ACC112 (cell line): ENCODE measurements at regions not wholly inside any gene's neighbourhood (a gene's known extent, or its start where the extent isn't known, plus 50 kb on each side); places are given as distances from the start of the nearest gene placed in this dataset.

ENCODE experiments used
- H2AFZ ChIP-seq: fragments of 200-600 bp; sonication (generic); one replicate; pipeline ENCODE4 v1.6.0; 2017; ENCODE audit warnings: antibody characterized with exemption, low read length; ENCODE audit not compliant: unreplicated experiment
- H3K27ac ChIP-seq: fragments of 200-600 bp; sonication (generic); 2 replicates; pipeline ENCODE4 v1.5.1; 2014; ENCODE audit warnings: low read depth, mild to moderate bottlenecking, antibody characterized with exemption, low read length, moderate library complexity
- H3K27me3 ChIP-seq: fragments of 200-600 bp; sonication (generic); 2 replicates; pipeline ENCODE4 v1.6.1; 2014; ENCODE audit warnings: mild to moderate bottlenecking, antibody characterized with exemption, low read length, moderate library complexity, mixed read lengths; ENCODE audit not compliant: insufficient read depth
- H3K36me3 ChIP-seq: fragments of 200-600 bp; sonication (generic); 2 replicates; pipeline ENCODE4 v1.6.1; 2016; ENCODE audit warnings: mild to moderate bottlenecking, antibody characterized with exemption, low read length, moderate library complexity, mixed read lengths; ENCODE audit not compliant: insufficient read depth
- H3K4me1 ChIP-seq: fragments of 200-600 bp; sonication (generic); one replicate; pipeline ENCODE4 v1.6.1; 2016; ENCODE audit warnings: low read length, mixed read lengths; ENCODE audit not compliant: insufficient read depth, unreplicated experiment, control insufficient read depth
- H3K4me3 ChIP-seq: fragments of 200-600 bp; sonication (generic); 2 replicates; pipeline ENCODE4 v1.5.1; 2014; ENCODE audit warnings: mild to moderate bottlenecking, low read depth, low read length
- H3K79me2 ChIP-seq: fragments of 200-600 bp; sonication (generic); one replicate; pipeline ENCODE4 v1.6.0; 2016; ENCODE audit warnings: low read length; ENCODE audit not compliant: control insufficient read depth, unreplicated experiment, insufficient read depth

DNA sequence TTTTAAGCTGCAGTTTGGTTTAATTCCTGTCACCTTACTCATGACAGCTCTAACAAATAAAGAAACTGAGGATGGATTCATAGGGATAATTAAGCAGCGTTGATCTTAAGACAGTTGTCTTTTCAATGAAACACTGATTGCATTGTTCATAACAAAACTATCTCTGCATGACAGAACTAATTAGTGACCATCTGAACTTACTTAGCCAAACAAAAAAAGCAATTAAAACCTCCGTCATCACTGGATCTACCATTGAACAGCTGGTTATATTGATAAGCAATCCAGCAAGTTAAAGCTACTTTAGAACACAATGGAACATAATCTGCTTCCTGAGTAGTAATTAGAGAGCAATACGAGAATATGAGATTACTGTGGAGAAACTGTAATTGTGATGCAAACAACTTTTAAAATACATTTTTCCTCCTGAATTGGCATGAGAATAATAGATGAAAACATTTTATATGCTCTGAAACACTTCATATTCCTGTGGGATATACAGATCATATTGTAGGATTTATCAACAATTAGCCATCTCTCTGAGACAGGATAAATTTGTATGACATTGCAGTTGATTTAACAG lies 2576.8 kb downstream of the PCDH7 start:
- no peaks in the 10 kb centered on the region for H3K79me2 ChIP-seq
- H3K27me3 ChIP-seq = no peaks in the 10 kb centered on the region

DNA sequence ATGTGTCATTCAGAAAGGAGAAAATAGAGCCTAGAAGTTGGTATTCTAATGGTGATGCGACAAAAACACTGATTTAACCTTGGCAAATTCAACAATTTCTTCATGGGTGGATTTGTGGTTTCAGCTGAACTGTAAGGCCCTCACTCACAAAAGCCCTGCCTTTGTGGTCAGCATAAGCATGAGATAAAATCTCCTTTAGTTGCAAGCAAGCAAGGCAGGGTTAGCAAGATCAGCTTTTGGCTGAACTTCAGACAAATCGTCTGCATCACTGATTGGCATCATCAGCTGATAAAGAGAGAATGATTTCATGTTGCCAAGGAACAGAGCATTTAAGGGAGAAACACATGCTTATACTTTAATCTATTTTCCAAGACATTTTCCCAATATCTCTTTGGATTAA lies 2582.2 kb downstream of the PCDH7 start:
- Histone ChIP-seq H3K4me1 (no peaks in the 10 kb centered on the region), H3K27me3 (no peaks in the 10 kb centered on the region), H3K27ac (no peak overlapping the region), H3K36me3 (no peaks in the 10 kb centered on the region), H3K79me2 (no peaks in the 10 kb centered on the region), H3K4me3 (no peak overlapping the region), H2AFZ (no peak overlapping the region)

More for the DNA sequence above, 2576.8 kb downstream of the PCDH7 start:
- Histone ChIP-seq H3K4me1 (no peaks in the 10 kb centered on the region), H3K4me3 (no peak overlapping the region), H3K36me3 (no peaks in the 10 kb centered on the region), H3K27ac (no peak overlapping the region), H2AFZ (no peak overlapping the region)

DNA sequence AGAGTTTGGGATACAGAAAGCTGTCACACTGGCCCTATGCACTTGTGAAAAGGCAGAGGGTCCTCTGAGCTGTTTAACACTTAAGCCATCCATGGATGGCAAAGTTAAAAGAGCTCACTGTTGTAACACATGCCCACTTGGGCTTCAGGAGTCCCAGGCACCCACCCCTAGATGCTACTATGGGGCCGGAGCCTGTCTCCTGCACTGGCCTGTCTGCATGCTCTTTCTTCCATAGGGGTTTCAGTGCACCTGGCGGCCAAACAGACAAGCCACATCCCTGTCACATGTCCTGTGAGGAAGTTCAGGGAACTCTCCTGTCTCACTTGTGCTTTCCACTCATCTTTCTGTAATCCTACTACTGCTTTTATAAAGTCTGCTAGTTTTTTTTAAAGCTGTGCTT lies 2586.0 kb downstream of the PCDH7 start:
- Histone ChIP-seq H3K36me3 (no peaks in the 10 kb centered on the region), H3K4me3 (no peak overlapping the region), H2AFZ (no peak overlapping the region), H3K27me3 (no peaks in the 10 kb centered on the region), H3K79me2 (no peaks in the 10 kb centered on the region), H3K4me1 (no peaks in the 10 kb centered on the region), H3K27ac (no peak overlapping the region)

DNA sequence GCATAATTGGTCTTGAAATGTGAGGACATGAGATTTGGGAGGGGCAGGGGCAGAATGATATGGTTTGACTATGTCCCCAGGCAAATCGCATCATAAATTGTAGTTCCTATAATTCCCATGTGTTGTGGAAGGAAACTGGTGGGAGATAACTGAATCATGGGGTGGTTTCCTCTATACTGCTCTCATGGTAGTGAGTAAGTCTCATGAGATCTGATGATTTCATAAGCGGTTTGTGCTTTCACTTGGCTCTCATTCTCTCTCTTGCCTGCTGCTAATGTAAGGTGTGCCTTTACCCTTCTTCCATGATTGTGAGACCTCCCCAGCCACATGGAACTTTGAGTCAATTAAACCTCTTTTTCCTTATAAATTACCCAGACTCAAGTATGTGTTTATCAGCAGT lies 2595.9 kb downstream of the PCDH7 start:
- Histone ChIP-seq H3K27me3 (no peaks in the 10 kb centered on the region), H3K79me2 (no peaks in the 10 kb centered on the region), H3K27ac (no peak overlapping the region), H3K36me3 (no peaks in the 10 kb centered on the region), H3K4me1 (no peaks in the 10 kb centered on the region), H3K4me3 (no peak overlapping the region), H2AFZ (no peak overlapping the region)

DNA sequence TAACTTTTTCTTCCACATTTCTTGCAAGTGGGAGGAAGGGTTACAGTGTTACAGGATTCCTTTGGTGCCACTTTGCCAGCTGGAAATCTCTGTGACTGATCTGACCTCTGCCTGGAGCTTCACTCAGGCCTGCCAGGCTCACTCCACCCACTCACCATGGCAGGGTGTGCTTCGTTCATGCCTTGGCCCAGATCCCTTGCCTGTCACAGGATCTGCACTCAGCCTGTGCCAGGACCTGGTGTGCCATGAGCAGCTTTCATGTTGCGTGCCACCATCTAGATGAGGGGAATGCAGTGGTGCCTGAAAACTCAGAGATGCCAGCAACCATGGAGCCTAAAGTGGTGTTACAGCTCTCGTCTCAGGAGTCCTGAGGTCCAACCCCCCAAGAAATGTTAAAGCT lies 2596.4 kb downstream of the PCDH7 start:
- no peak overlapping the region for H3K27ac ChIP-seq
- no peaks in the 10 kb centered on the region for H3K36me3 ChIP-seq
- no peak overlapping the region for H2AFZ ChIP-seq
- no peaks in the 10 kb centered on the region for H3K27me3 ChIP-seq
- H3K4me1 ChIP-seq = no peaks in the 10 kb centered on the region
- no peak overlapping the region for H3K4me3 ChIP-seq
- H3K79me2 ChIP-seq = no peaks in the 10 kb centered on the region

DNA sequence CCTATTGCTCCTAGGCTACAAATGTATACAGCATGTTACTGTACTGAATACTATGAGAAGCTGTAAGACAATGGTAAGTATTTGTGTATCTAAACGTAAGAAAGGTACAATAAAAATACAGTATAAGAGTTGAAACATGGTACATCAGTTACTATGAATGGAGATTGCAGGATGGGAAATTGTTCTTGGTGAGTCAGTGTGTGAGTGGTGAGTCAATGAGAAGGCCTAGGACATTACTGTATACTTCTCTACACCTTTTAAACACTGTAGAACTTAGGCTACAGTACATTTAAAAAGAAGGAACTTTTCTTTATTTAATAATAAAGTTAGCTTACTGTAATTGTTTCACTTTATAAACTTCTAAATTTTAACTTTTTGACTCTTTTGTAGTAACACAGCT lies 2603.2 kb downstream of the PCDH7 start:
- H3K27me3 ChIP-seq = no peaks in the 10 kb centered on the region
- no peaks in the 10 kb centered on the region for H3K79me2 ChIP-seq
- H3K36me3 ChIP-seq = no peaks in the 10 kb centered on the region
- no peak overlapping the region for H2AFZ ChIP-seq
- H3K27ac ChIP-seq = no peak overlapping the region
- H3K4me1 ChIP-seq = no peaks in the 10 kb centered on the region
- H3K4me3 ChIP-seq = no peak overlapping the region

DNA sequence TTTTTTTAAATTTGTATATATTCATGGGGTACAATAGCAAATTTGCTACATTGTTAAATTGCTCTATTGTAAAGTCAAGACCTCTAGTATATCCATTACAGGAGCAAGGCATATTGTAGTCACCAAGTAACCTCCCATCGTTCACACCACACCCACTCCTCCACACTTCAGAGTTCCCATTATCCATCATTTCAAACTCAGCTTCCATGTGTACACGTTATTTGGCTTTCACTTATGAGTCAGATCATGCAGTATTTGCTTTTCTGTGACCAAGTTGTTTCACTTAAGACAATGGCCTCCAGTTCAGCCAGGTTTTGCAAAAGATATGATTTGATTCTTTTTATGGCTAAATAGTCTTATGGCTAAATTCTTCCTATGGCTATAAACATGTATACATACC lies 2614.2 kb downstream of the PCDH7 start:
- H3K27me3 ChIP-seq = no peaks in the 10 kb centered on the region
- H3K27ac ChIP-seq = no peak overlapping the region
- H3K4me1 ChIP-seq = no peaks in the 10 kb centered on the region
- no peaks in the 10 kb centered on the region for H3K36me3 ChIP-seq
- no peaks in the 10 kb centered on the region for H3K79me2 ChIP-seq
- H3K4me3 ChIP-seq = no peak overlapping the region
- H2AFZ ChIP-seq = no peak overlapping the region

DNA sequence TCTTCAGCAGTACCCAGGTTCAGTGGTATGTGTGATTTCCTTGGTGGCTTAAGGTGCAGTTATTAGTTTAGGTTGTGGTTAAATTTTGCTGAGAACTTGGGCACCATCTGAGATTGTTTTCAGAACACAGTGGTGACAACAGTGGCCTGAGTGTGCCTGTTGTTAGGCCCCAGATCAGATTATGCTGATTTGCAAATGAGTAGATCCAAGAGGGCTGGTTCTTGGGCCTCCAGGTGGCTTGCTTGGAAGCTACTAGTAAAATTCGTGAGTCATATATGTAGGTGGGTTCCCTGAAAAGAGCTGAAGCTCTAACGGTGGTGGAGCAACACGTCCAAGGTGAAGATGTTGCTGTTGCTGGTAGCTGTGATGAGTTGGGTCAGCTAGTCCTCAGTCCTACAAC lies 2619.6 kb downstream of the PCDH7 start:
- Histone ChIP-seq H2AFZ (no peak overlapping the region), H3K4me3 (no peak overlapping the region), H3K79me2 (no peaks in the 10 kb centered on the region), H3K4me1 (no peaks in the 10 kb centered on the region), H3K27ac (no peak overlapping the region), H3K36me3 (no peaks in the 10 kb centered on the region), H3K27me3 (no peaks in the 10 kb centered on the region)

DNA sequence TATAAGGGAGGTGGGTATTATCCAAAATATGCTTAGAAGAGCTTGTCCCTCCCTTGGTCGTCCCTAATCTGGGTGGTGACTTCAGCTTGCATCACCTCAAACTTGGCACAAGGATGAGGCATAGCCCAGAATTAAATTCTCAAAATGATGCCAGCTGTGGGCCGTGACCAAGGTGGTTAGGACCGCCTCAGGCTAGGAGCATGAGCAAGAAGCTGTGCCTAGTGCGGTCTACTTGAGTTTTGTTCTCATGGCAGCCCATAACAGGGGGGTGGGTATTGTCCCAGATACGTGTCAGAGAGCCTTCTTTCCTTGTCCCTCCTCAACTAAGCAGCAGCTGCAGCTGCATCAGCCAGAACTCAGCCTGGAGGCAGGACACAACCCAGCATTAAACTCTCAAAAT lies 2620.0 kb downstream of the PCDH7 start:
- no peak overlapping the region for H3K27ac ChIP-seq
- no peaks in the 10 kb centered on the region for H3K4me1 ChIP-seq
- H3K79me2 ChIP-seq = no peaks in the 10 kb centered on the region
- no peaks in the 10 kb centered on the region for H3K36me3 ChIP-seq
- H3K4me3 ChIP-seq = no peak overlapping the region
- no peaks in the 10 kb centered on the region for H3K27me3 ChIP-seq
- no peak overlapping the region for H2AFZ ChIP-seq

DNA sequence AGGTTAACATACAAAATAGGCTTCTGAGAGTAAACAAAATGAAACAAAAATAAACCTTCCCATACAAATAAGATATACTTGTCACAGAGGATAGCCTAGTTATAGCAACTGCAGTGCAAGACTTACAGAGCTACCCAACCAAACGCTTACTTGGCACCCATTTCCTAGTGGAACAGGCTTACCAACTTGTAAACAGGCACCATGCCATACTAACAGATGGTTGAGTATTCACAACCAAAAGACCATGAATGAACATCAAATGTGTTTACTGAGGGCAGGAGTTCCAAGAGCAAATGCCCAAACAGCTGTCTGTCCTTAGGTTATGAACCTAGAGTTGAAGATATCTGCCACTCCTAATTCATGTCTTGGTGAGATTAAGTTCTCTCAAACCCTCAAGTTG lies 2629.2 kb downstream of the PCDH7 start:
- Histone ChIP-seq H3K27ac (no peak overlapping the region), H3K79me2 (no peaks in the 10 kb centered on the region), H2AFZ (no peak overlapping the region)

DNA sequence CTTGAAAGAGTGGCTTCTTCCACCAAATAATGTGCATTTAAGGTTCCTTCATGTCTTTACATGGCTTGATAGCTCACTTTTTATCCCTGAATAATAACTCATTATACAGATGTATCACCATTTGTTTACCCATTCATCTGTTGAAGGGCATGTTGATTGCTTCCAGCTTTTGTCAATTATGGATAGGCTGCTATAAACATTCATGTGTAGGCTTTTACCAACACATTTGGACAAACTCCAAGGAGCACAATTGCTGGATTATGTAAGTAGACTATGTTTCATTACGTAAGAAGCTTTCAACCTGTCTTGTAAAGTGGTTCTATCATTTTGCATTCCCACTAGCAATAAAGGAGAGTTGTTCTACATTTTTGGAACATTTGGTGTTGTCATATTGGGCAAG lies 2637.0 kb downstream of the PCDH7 start:
- H3K27ac ChIP-seq = no peak overlapping the region
- H3K27me3 ChIP-seq = no peaks in the 10 kb centered on the region
- no peak overlapping the region for H3K4me3 ChIP-seq
- H2AFZ ChIP-seq = no peak overlapping the region
- no peaks in the 10 kb centered on the region for H3K36me3 ChIP-seq
- H3K4me1 ChIP-seq = no peaks in the 10 kb centered on the region
- H3K79me2 ChIP-seq = no peaks in the 10 kb centered on the region

More for the DNA sequence above, 2629.2 kb downstream of the PCDH7 start:
- Histone ChIP-seq H3K27me3 (no peaks in the 10 kb centered on the region), H3K36me3 (no peaks in the 10 kb centered on the region), H3K4me1 (no peaks in the 10 kb centered on the region), H3K4me3 (no peak overlapping the region)
